Progenitor cell of endocrine pancreas (in vitro differentiated cells): ENCODE measurements at regions not wholly inside any gene's neighbourhood (a gene's known extent, or its start where the extent isn't known, plus 50 kb on each side); places are given as distances from the start of the nearest gene placed in this dataset.

Experiments used
- DNase-seq: peaks from one replicate; pipeline ENCODE4 v3.0.0; 2021; ENCODE audit warnings: low spot score; ENCODE audit not compliant: unreplicated experiment
- H3K27ac Mint-ChIP-seq: 2 replicates; pipeline ENCODE4 v1.8.0; 2021; ENCODE audit warnings: mild to moderate bottlenecking, moderate library complexity, mixed read lengths
- H3K27me3 Mint-ChIP-seq: 2 replicates; pipeline ENCODE4 v1.8.0; 2021; ENCODE audit warnings: mixed read lengths
- H3K36me3 Mint-ChIP-seq: 2 replicates; pipeline ENCODE4 v1.8.0; 2022; ENCODE audit warnings: mixed read lengths; ENCODE audit not compliant: insufficient read depth
- H3K4me1 Mint-ChIP-seq: 2 replicates; pipeline ENCODE4 v1.8.0; 2021; ENCODE audit warnings: low read depth, mixed read lengths
- H3K4me3 Mint-ChIP-seq: 2 replicates; pipeline ENCODE4 v1.8.0; 2021; ENCODE audit warnings: low read depth, mild to moderate bottlenecking, moderate library complexity, mixed read lengths
- H3K9me3 Mint-ChIP-seq: 2 replicates; pipeline ENCODE4 v1.8.0; 2021; ENCODE audit warnings: low read depth, mixed read lengths
- TF ChIP-seq, protein P1 (sequence below): fragments of 200-600 bp; sonication (generic); IDR thresholded peaks from one replicate; pipeline ENCODE4 v1.5.0; 2021; ENCODE audit warnings: antibody characterized with exemption, mild to moderate bottlenecking; ENCODE audit not compliant: unreplicated experiment

- TF ChIP-seq, protein P1, sequence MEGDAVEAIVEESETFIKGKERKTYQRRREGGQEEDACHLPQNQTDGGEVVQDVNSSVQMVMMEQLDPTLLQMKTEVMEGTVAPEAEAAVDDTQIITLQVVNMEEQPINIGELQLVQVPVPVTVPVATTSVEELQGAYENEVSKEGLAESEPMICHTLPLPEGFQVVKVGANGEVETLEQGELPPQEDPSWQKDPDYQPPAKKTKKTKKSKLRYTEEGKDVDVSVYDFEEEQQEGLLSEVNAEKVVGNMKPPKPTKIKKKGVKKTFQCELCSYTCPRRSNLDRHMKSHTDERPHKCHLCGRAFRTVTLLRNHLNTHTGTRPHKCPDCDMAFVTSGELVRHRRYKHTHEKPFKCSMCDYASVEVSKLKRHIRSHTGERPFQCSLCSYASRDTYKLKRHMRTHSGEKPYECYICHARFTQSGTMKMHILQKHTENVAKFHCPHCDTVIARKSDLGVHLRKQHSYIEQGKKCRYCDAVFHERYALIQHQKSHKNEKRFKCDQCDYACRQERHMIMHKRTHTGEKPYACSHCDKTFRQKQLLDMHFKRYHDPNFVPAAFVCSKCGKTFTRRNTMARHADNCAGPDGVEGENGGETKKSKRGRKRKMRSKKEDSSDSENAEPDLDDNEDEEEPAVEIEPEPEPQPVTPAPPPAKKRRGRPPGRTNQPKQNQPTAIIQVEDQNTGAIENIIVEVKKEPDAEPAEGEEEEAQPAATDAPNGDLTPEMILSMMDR, result no peak
- H3K36me3 Mint-ChIP-seq, result peaks cover 2% of the 10 kb centered on the region
- no peaks in the 10 kb centered on the region for H3K4me1 Mint-ChIP-seq
- H3K27ac Mint-ChIP-seq, result no peak overlapping the region
- DNase-seq, result no peak
- H3K4me3 Mint-ChIP-seq, result no peak overlapping the region
- peaks cover 11% of the 10 kb centered on the region for H3K9me3 Mint-ChIP-seq
- no peaks in the 10 kb centered on the region for H3K27me3 Mint-ChIP-seq
Measured at GRCh38 chr11:11057472-11057854, 199.6 kb upstream of the ZBED5 start.

GRCh38 chr11:11056749-11057471 is 199.1 kb upstream of the ZBED5 start:
- Mint-ChIP-seq H3K36me3 (peaks cover 2% of the 10 kb centered on the region), H3K9me3 (peaks cover 15% of the 10 kb centered on the region), H3K27ac (no peak overlapping the region), H3K4me3 (no peak overlapping the region), H3K27me3 (no peaks in the 10 kb centered on the region), H3K4me1 (no peaks in the 10 kb centered on the region)
- TF ChIP-seq, protein P1, result no peak
- no peak for DNase-seq

DNA sequence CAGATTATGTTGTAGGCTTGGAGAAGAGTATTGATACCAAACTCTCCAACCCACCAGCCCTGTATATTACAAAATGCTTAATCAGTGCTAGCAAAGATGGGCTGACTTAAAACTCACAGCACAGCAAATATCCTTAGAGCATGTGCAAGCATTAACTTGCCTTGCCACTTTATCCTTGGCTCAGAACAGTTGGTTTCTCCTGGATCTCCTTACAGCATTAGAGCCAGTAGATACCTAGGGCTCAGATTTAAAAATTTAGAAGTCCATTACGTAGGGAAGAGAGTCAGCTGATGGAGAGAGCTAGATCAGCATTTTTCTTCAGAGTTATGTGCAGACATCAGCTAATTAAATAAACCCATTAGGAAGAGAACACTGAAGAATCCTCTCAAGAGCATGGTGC is 198.5 kb upstream of the ZBED5 start:
- Mint-ChIP-seq H3K4me3 (no peak overlapping the region), H3K4me1 (no peaks in the 10 kb centered on the region), H3K9me3 (peaks cover 15% of the 10 kb centered on the region), H3K36me3 (peaks cover 2% of the 10 kb centered on the region), H3K27me3 (no peaks in the 10 kb centered on the region), H3K27ac (no peak overlapping the region)
- no peak for DNase-seq
- TF ChIP-seq, protein P1, result no peak

GRCh38 chr11:11047851-11048610 is 190.2 kb upstream of the ZBED5 start:
- Mint-ChIP-seq H3K4me1 (no peaks in the 10 kb centered on the region), H3K4me3 (no peak overlapping the region), H3K27ac (no peak overlapping the region), H3K36me3 (no peaks in the 10 kb centered on the region), H3K27me3 (no peaks in the 10 kb centered on the region), H3K9me3 (peaks cover 10% of the 10 kb centered on the region)
- no peak for DNase-seq
- TF ChIP-seq, protein P1, result no peak

- H3K4me3 Mint-ChIP-seq, result no peak overlapping the region
- peaks cover 5% of the 10 kb centered on the region for H3K9me3 Mint-ChIP-seq
- no peaks in the 10 kb centered on the region for H3K27me3 Mint-ChIP-seq
- no peak overlapping the region for H3K27ac Mint-ChIP-seq
- no peak for DNase-seq
- TF ChIP-seq, protein P1, result no peak
- no peaks in the 10 kb centered on the region for H3K36me3 Mint-ChIP-seq
- H3K4me1 Mint-ChIP-seq, result no peaks in the 10 kb centered on the region
Measured at GRCh38 chr11:11046781-11047180, 188.9 kb upstream of the ZBED5 start.
